ENCODE measurements at regions not wholly inside any gene's neighbourhood (a gene's known extent, or its start where the extent isn't known, plus 50 kb on each side); places are given as distances from the start of the nearest gene placed in this dataset.

- FAIRE-seq (no peak), ATAC-seq (peak; percentile 78), DNase-seq (ENCODE audit: low read depth, low spot score) (no peak)
- Histone ChIP-seq H3K36me3 (ENCODE audit: control insufficient read depth in 2 of 2, insufficient read depth in 2 of 2, low read length in 1 of 2) (no peaks in the 10 kb centered on the region), H3K27me3 (replicated peaks in 1 of 2; ENCODE audit: control insufficient read depth in 2 of 2, insufficient read depth in 2 of 2, low read length in 1 of 2) (no peaks in the 10 kb centered on the region; a peak in 1 of 4 replicates), H3K9me3 (replicated peaks; ENCODE audit: control insufficient read depth, insufficient read depth, low read length) (no peaks in the 10 kb centered on the region), H2AFZ (ENCODE audit: control insufficient read depth, low read depth, low read length) (no peak overlapping the region), H4K20me1 (ENCODE audit: control insufficient read depth, insufficient read depth) (no peaks in the 10 kb centered on the region), H3K4me2 (ENCODE audit: control insufficient read depth, insufficient read depth) (no peak overlapping the region), H3K27ac (ENCODE audit: control insufficient read depth, insufficient read depth) (no peak overlapping the region), H3K4me3 (no peak overlapping the region), H3K4me1 (ENCODE audit: control insufficient read depth, insufficient read depth, low read length) (no peaks in the 10 kb centered on the region), H3K9ac (ENCODE audit: control insufficient read depth, insufficient read depth, low read length) (no peak overlapping the region), H3K79me2 (ENCODE audit: control insufficient read depth, insufficient read depth, low read length) (no peaks in the 10 kb centered on the region)
- TF ChIP-seq NKRF (conservative IDR thresholded peaks at IDR 0.05) (no peak), CTCF (IDR thresholded peaks at IDR 0.05 in 2 of 3, conservative IDR thresholded peaks at IDR 0.05 in 1 of 3; ENCODE audit: control insufficient read depth in 2 of 3, extremely low read depth in 1 of 3, insufficient read depth in 1 of 3, low read depth in 3 of 3, low read length in 3 of 3) (peak; percentile 26 to 52 (median 45)), SMC3 (IDR thresholded peaks at IDR 0.05; ENCODE audit: borderline replicate concordance, low read length) (peak; percentile 17; the same call in 1 of the 2 replicates)
- intact Hi-C loops (cut with micrococcal nuclease; ENCODE audit: unreplicated experiment) (loop anchor here (2.0 kb wide), 1 partner anchor 153 kb away; no protein-coding TSS in a partner anchor), in situ Hi-C loops (cut with MboI) (loop anchor here (10.0 kb wide), 1 partner anchor 233 kb away; no protein-coding TSS in a partner anchor)
- 67% methylated on average over 5 of the region's 5 CpGs for WGBS (ENCODE audit: insufficient coverage, insufficient replicate concordance, low lambda C conversion rate, missing lambda C conversion rate)
- CTCF ChIA-PET = interaction anchor here (0.8 to 3.7 kb wide), 12 partner anchors 9 to 236 kb away, joined by 3 to 11 read pairs (median 3); no protein-coding TSS in a partner anchor
- RAD21 ChIA-PET (ENCODE audit: unreplicated experiment) = interaction anchor here (0.6 to 1.0 kb wide), 3 partner anchors 36 to 153 kb away, joined by 3 to 4 read pairs (median 3); no protein-coding TSS in a partner anchor
- POLR2A ChIA-PET = no interaction called here
- BruUV-seq (replicated peaks) = no TSS peak
- SMC1A ChIA-PET (ENCODE audit: uncharacterized antibody, unreplicated experiment) = interaction anchor here (0.5 to 2.0 kb wide), 6 partner anchors 40 to 151 kb away, joined by 3 to 8 read pairs (median 3); no protein-coding TSS in a partner anchor
These were observed 228.7 kb upstream of the ASIC2 start for GRCh38 chr17:33521784-33522183.

Measured in GM12878 (cell line).